H9 (cell line): ENCODE measurements at regions not wholly inside any gene's neighbourhood (a gene's known extent, or its start where the extent isn't known, plus 50 kb on each side); places are given as distances from the start of the nearest gene placed in this dataset.

ENCODE experiments used
- DNase-seq: peaks from one replicate; pipeline ENCODE4 v3.0.0-alpha.2; 2017
- H2AFZ ChIP-seq: one replicate; pipeline ENCODE4 v1.6.1; 2013; ENCODE audit warnings: mild to moderate bottlenecking, low read length, control low read depth, moderate library complexity
- H2AK5ac ChIP-seq: 2 replicates; pipeline ENCODE4 v1.6.1; 2013; ENCODE audit warnings: low read length, control low read depth, mixed read lengths; ENCODE audit not compliant: insufficient read length
- H2BK120ac ChIP-seq: one replicate; pipeline ENCODE4 v1.6.1; 2013; ENCODE audit warnings: low read depth, mild to moderate bottlenecking, low read length, control low read depth, inconsistent platforms; ENCODE audit not compliant: poor library complexity, severe bottlenecking
- H2BK12ac ChIP-seq: 2 replicates; pipeline ENCODE4 v1.6.1; 2013; ENCODE audit warnings: low read length, control low read depth, mixed read lengths, low read depth; ENCODE audit not compliant: insufficient read length
- H2BK15ac ChIP-seq: 2 replicates; pipeline ENCODE4 v1.6.1; 2013; ENCODE audit warnings: low read depth, low read length, control low read depth
- H2BK20ac ChIP-seq: one replicate; pipeline ENCODE4 v1.6.1; 2013; ENCODE audit warnings: low read depth, mild to moderate bottlenecking, low read length, control low read depth, inconsistent platforms; ENCODE audit not compliant: poor library complexity, severe bottlenecking
- H2BK5ac ChIP-seq: 2 replicates; pipeline ENCODE4 v1.6.1; 2013; ENCODE audit warnings: low read length, control low read depth, mixed read lengths; ENCODE audit not compliant: insufficient read length
- H3K14ac ChIP-seq: 2 replicates; pipeline ENCODE4 v1.6.1; 2013; ENCODE audit warnings: low read length, control low read depth; ENCODE audit not compliant: insufficient read depth
- H3K18ac ChIP-seq: 2 replicates; pipeline ENCODE4 v1.6.1; 2013; ENCODE audit warnings: low read depth, mild to moderate bottlenecking, mixed read lengths, low read length, control low read depth; ENCODE audit not compliant: insufficient read length
- H3K23ac ChIP-seq: 2 replicates; pipeline ENCODE4 v1.6.1; 2013; ENCODE audit warnings: low read length, control low read depth, mixed read lengths, low read depth; ENCODE audit not compliant: insufficient read length
- H3K23me2 ChIP-seq: 2 replicates; pipeline ENCODE4 v1.6.1; 2013; ENCODE audit warnings: low read depth, mild to moderate bottlenecking, mixed read lengths, low read length, control low read depth; ENCODE audit not compliant: insufficient read length, poor library complexity, severe bottlenecking
- H3K27ac ChIP-seq: 2 replicates; pipeline ENCODE4 v1.5.1; 2013; ENCODE audit warnings: low read length, control low read depth, mixed read lengths, low read depth; ENCODE audit not compliant: insufficient read length
- H3K27me3 ChIP-seq: 2 replicates; pipeline ENCODE4 v1.6.1; 2013; ENCODE audit warnings: low read length, control low read depth, inconsistent platforms; ENCODE audit not compliant: insufficient read depth
- H3K4ac ChIP-seq: 2 replicates; pipeline ENCODE4 v1.6.1; 2013; ENCODE audit warnings: low read depth, mild to moderate bottlenecking, control low read depth, inconsistent platforms, low read length, moderate library complexity
- H3K4me1 ChIP-seq: 2 replicates; pipeline ENCODE4 v1.6.1; 2013; ENCODE audit warnings: low read length, control low read depth, inconsistent platforms; ENCODE audit not compliant: insufficient read depth
- H3K4me2 ChIP-seq: 2 replicates; pipeline ENCODE4 v1.6.1; 2013; ENCODE audit warnings: low read length, control low read depth, mixed read lengths; ENCODE audit not compliant: insufficient read length, insufficient read depth
- H3K56ac ChIP-seq: 2 replicates; pipeline ENCODE4 v1.6.1; 2013; ENCODE audit warnings: low read depth, mild to moderate bottlenecking, mixed read lengths, low read length, control low read depth; ENCODE audit not compliant: insufficient read length
- H3K79me1 ChIP-seq: 2 replicates; pipeline ENCODE4 v1.6.1; 2013; ENCODE audit warnings: low read depth, mild to moderate bottlenecking, moderate library complexity, low read length, control low read depth, inconsistent platforms; ENCODE audit not compliant: insufficient read depth, poor library complexity, severe bottlenecking
- H3K79me2 ChIP-seq: 2 replicates; pipeline ENCODE4 v1.6.1; 2013; ENCODE audit warnings: low read length, control low read depth, inconsistent platforms; ENCODE audit not compliant: insufficient read depth
- H3K9ac ChIP-seq: 2 replicates; pipeline ENCODE4 v1.6.1; 2013; ENCODE audit warnings: low read length, control low read depth, mixed read lengths; ENCODE audit not compliant: insufficient read length; ENCODE audit errors: extremely low read depth
- H3K9me3 ChIP-seq: one replicate; pipeline ENCODE4 v1.6.1; 2013; ENCODE audit warnings: low read depth, low read length, inconsistent platforms; ENCODE audit not compliant: control insufficient read depth
- H3T11ph ChIP-seq: one replicate; pipeline ENCODE4 v1.6.1; 2013; ENCODE audit warnings: mild to moderate bottlenecking, low read length, control low read depth, inconsistent platforms
- H4K20me1 ChIP-seq: one replicate; pipeline ENCODE4 v1.6.1; 2013; ENCODE audit not compliant: control insufficient read depth, insufficient read length, insufficient read depth
- H4K5ac ChIP-seq: 2 replicates; pipeline ENCODE4 v1.6.1; 2013; ENCODE audit warnings: low read depth, mild to moderate bottlenecking, mixed read lengths, low read length, control low read depth; ENCODE audit not compliant: insufficient read length
- H4K8ac ChIP-seq: replicated peaks from 2 replicates; pipeline ENCODE4 v1.6.1; 2013; ENCODE audit warnings: low read length, control low read depth, mixed read lengths, low read depth; ENCODE audit not compliant: insufficient read length
- H4K91ac ChIP-seq: 2 replicates; pipeline ENCODE4 v1.6.1; 2013; ENCODE audit warnings: low read depth, mild to moderate bottlenecking, moderate library complexity, mixed read lengths, low read length, control low read depth; ENCODE audit not compliant: insufficient read length
- H3K27ac Mint-ChIP-seq, 3 experiments: 2 replicates in 2 of 3; 3 replicates in 1 of 3; pipeline ENCODE4 v1.8.0; 2020 to 2021; ENCODE audit warnings: mixed read lengths in 3 of 3, mild to moderate bottlenecking in 1 of 3, moderate library complexity in 1 of 3
- H3K27me3 Mint-ChIP-seq: 2 replicates; pipeline ENCODE4 v1.8.0; 2021; ENCODE audit warnings: low read depth, mild to moderate bottlenecking, moderate library complexity, mixed read lengths
- H3K36me3 Mint-ChIP-seq, 3 experiments: 2 replicates in 2 of 3; 3 replicates in 1 of 3; pipeline ENCODE4 v1.8.0; 2020 to 2021; ENCODE audit warnings: low read depth in 3 of 3, mixed read lengths in 3 of 3; ENCODE audit not compliant: insufficient read depth in 1 of 3
- H3K4me1 Mint-ChIP-seq, 2 experiments: 2 replicates each; pipeline ENCODE4 v1.8.0; 2020; ENCODE audit warnings: mixed read lengths in 2 of 2
- H3K4me3 Mint-ChIP-seq, 2 experiments: 2 replicates in 1 of 2; 3 replicates in 1 of 2; pipeline ENCODE4 v1.8.0; 2020 to 2021; ENCODE audit warnings: mild to moderate bottlenecking in 2 of 2, mixed read lengths in 2 of 2, moderate library complexity in 1 of 2
- H3K9me3 Mint-ChIP-seq, 2 experiments: 2 replicates in 1 of 2; 3 replicates in 1 of 2; pipeline ENCODE4 v1.8.0; 2020; ENCODE audit warnings: mild to moderate bottlenecking in 2 of 2, mixed read lengths in 2 of 2, moderate library complexity in 1 of 2
- WGBS: extraction: QIAGEN DNeasy Blood & Tissue Kit; methylation state at CpG from one replicate; pipeline ENCODE4 v1.1.7; 2013; ENCODE audit warnings: missing lambda C conversion rate, low lambda C conversion rate, mixed read lengths; ENCODE audit not compliant: insufficient read length; ENCODE audit errors: extremely low coverage; 5-methylcytosine and 5-hydroxymethylcytosine counted together
- TF ChIP-seq, protein P1 (sequence below): fragments of 200-600 bp; sonication (generic); conservative IDR thresholded peaks from 3 replicates; pipeline ENCODE4 v1.8.0; 2021; ENCODE audit warnings: antibody characterized with exemption, mild to moderate bottlenecking

DNA sequence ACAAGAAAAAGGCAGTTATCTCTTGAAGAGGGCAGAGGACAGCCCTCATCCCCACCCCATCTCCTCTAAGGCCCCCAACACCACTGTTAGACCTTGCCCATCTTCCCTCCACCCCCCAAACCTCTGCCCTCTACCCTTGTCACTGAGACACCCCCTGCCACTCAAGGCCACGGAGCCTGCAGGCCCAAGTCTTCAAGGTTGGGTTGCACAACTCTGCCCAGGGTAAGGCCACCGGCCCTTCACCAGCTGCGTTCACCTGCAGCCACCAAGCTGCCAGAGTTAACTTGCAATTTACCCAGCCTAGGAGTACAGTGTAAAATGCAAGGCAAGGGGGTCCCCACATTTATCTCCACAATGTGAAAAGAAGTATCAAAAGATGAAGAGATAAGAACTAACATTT lies 128.7 kb upstream of the PKDCC start:
- Histone ChIP-seq H3K79me2 (no peaks in the 10 kb centered on the region), H2AFZ (no peak overlapping the region), H4K91ac (no peak overlapping the region), H2BK5ac (no peak overlapping the region), H3K4ac (no peak overlapping the region), H4K8ac (no peak overlapping the region), H3K18ac (no peak overlapping the region), H3K27ac (no peak overlapping the region), H3K14ac (no peak overlapping the region; the same call in 1 of the 2 replicates), H2BK15ac (no peak overlapping the region), H4K20me1 (no peaks in the 10 kb centered on the region), H2BK20ac (no peak overlapping the region), H3K23ac (no peak overlapping the region), H3K4me1 (no peaks in the 10 kb centered on the region), H2AK5ac (no peak overlapping the region), H3K23me2 (no peaks in the 10 kb centered on the region), H3K9me3 (no peaks in the 10 kb centered on the region), H4K5ac (no peak overlapping the region), H3K4me2 (no peak overlapping the region), H3T11ph (no peak overlapping the region), H3K56ac (no peak overlapping the region), H3K9ac (no peak overlapping the region), H2BK12ac (no peak overlapping the region), H3K79me1 (no peaks in the 10 kb centered on the region), H3K27me3 (no peaks in the 10 kb centered on the region), H2BK120ac (no peak overlapping the region)
- DNase-seq = no peak
- peaks cover 7 to 12% of the 10 kb centered on the region in 2 experiments for H3K4me1 Mint-ChIP-seq
- TF ChIP-seq, protein P1, sequence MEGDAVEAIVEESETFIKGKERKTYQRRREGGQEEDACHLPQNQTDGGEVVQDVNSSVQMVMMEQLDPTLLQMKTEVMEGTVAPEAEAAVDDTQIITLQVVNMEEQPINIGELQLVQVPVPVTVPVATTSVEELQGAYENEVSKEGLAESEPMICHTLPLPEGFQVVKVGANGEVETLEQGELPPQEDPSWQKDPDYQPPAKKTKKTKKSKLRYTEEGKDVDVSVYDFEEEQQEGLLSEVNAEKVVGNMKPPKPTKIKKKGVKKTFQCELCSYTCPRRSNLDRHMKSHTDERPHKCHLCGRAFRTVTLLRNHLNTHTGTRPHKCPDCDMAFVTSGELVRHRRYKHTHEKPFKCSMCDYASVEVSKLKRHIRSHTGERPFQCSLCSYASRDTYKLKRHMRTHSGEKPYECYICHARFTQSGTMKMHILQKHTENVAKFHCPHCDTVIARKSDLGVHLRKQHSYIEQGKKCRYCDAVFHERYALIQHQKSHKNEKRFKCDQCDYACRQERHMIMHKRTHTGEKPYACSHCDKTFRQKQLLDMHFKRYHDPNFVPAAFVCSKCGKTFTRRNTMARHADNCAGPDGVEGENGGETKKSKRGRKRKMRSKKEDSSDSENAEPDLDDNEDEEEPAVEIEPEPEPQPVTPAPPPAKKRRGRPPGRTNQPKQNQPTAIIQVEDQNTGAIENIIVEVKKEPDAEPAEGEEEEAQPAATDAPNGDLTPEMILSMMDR = no peak
- H3K9me3 Mint-ChIP-seq = no peaks in the 10 kb centered on the region
- no peak overlapping the region for H3K27ac Mint-ChIP-seq
- no CpG with 5 or more reads among the region's 3 CpGs for WGBS
- H3K36me3 Mint-ChIP-seq = peaks cover 0 to under 1% (median 0%) of the 10 kb centered on the region in 3 experiments; a peak in 3 of 7 replicates
- H3K27me3 Mint-ChIP-seq = peaks cover 6% of the 10 kb centered on the region
- no peak overlapping the region for H3K4me3 Mint-ChIP-seq
